Activated CD4-positive, alpha-beta T cell treated with anti-CD3 and anti-CD28 coated beads, Interleukin-2, amount 10 ng/mL, durations not matched to agents 24 days and 14 days (primary cell): ENCODE measurements at regions not wholly inside any gene's neighbourhood (a gene's known extent, or its start where the extent isn't known, plus 50 kb on each side); places are given as distances from the start of the nearest gene placed in this dataset.

Experiments
- DNase-seq: peaks from one replicate; pipeline ENCODE4 v3.0.0; 2022
- H3K27ac Mint-ChIP-seq: one replicate; pipeline ENCODE4 v1.8.0; 2022; ENCODE audit warnings: mild to moderate bottlenecking, mixed read lengths
- H3K27me3 Mint-ChIP-seq: one replicate; pipeline ENCODE4 v1.8.0; 2022; ENCODE audit warnings: mixed read lengths
- H3K36me3 Mint-ChIP-seq: one replicate; pipeline ENCODE4 v1.8.0; 2022; ENCODE audit warnings: low read depth, mild to moderate bottlenecking, mixed read lengths
- H3K4me1 Mint-ChIP-seq: one replicate; pipeline ENCODE4 v1.8.0; 2021; ENCODE audit warnings: mixed read lengths
- H3K4me3 Mint-ChIP-seq: one replicate; pipeline ENCODE4 v1.8.0; 2022; ENCODE audit warnings: mild to moderate bottlenecking, moderate library complexity, mixed read lengths
- H3K9me3 Mint-ChIP-seq: one replicate; pipeline ENCODE4 v1.8.0; 2021; ENCODE audit warnings: mixed read lengths
- intact Hi-C: fragments of 100-400 bp; cut with micrococcal nuclease; formaldehyde crosslinking; loops from one replicate; pipeline ENCODE4 v1.15.1; 2023

GRCh38 chr6:134379076-134379475, 61.2 kb upstream of the SGK1 start:
- peaks cover 10% of the 10 kb centered on the region for H3K9me3 Mint-ChIP-seq
- DNase-seq, result peak; percentile 83
- H3K27ac Mint-ChIP-seq, result peak overlapping the region; percentile 89
- H3K27me3 Mint-ChIP-seq, result no peaks in the 10 kb centered on the region
- intact Hi-C loops, result loop anchor here (1.0 to 10.0 kb wide), 5 partner anchors 58 to 266 kb away; no protein-coding TSS in a partner anchor
- no peaks in the 10 kb centered on the region for H3K36me3 Mint-ChIP-seq
- peak overlapping the region; percentile 67 for H3K4me3 Mint-ChIP-seq
- peaks cover 36% of the 10 kb centered on the region for H3K4me1 Mint-ChIP-seq

GRCh38 chr6:134378426-134378825, 60.5 kb upstream of the SGK1 start:
- no peak for DNase-seq
- H3K27ac Mint-ChIP-seq, result peak overlapping the region; percentile 89
- H3K36me3 Mint-ChIP-seq, result no peaks in the 10 kb centered on the region
- intact Hi-C loops, result loop anchor here (10.0 kb wide), 1 partner anchor 266 kb away; no protein-coding TSS in a partner anchor
- H3K4me3 Mint-ChIP-seq, result peak overlapping the region; percentile 42
- H3K27me3 Mint-ChIP-seq, result no peaks in the 10 kb centered on the region
- H3K9me3 Mint-ChIP-seq, result peaks cover 10% of the 10 kb centered on the region
- peaks cover 42% of the 10 kb centered on the region for H3K4me1 Mint-ChIP-seq

DNA sequence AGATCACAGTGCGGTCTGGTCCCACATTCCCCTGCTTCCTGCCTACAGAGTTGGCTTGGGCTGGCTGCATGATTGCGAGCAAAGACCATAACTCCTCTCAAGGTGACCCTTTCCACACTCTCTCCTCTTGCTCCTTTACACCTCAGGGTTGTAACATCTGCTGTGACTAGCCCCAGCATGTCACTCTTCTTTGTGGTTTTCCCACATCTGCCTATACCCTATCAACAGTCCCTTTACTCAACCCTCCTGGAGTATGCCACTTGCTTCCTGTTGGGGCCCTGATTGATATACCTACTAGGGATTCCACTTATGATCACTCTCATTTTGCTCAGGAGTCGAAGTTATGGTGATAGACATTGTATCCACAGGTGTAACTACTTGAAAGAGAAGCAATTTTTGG, 58.9 kb upstream of the SGK1 start:
- H3K36me3 Mint-ChIP-seq, result no peaks in the 10 kb centered on the region
- peaks cover 54% of the 10 kb centered on the region for H3K4me1 Mint-ChIP-seq
- H3K4me3 Mint-ChIP-seq, result no peak overlapping the region
- H3K27me3 Mint-ChIP-seq, result no peaks in the 10 kb centered on the region
- DNase-seq, result no peak
- no peak overlapping the region for H3K27ac Mint-ChIP-seq
- intact Hi-C loops, result loop anchor here (10.0 kb wide), 1 partner anchor 268 kb away; no protein-coding TSS in a partner anchor
- H3K9me3 Mint-ChIP-seq, result peaks cover 10% of the 10 kb centered on the region

GRCh38 chr6:134375220-134375580, 57.3 kb upstream of the SGK1 start:
- H3K27me3 Mint-ChIP-seq, result no peaks in the 10 kb centered on the region
- intact Hi-C loops, result loop anchor here (10.0 kb wide), 1 partner anchor 270 kb away; no protein-coding TSS in a partner anchor
- H3K27ac Mint-ChIP-seq, result no peak overlapping the region
- DNase-seq, result no peak
- no peak overlapping the region for H3K4me3 Mint-ChIP-seq
- peaks cover 49% of the 10 kb centered on the region for H3K4me1 Mint-ChIP-seq
- H3K36me3 Mint-ChIP-seq, result no peaks in the 10 kb centered on the region
- peaks cover 10% of the 10 kb centered on the region for H3K9me3 Mint-ChIP-seq

- peaks cover 10% of the 10 kb centered on the region for H3K9me3 Mint-ChIP-seq
- H3K4me1 Mint-ChIP-seq, result peaks cover 45% of the 10 kb centered on the region
- H3K27ac Mint-ChIP-seq, result no peak overlapping the region
- intact Hi-C loops, result loop anchor here (10.0 kb wide), 1 partner anchor 270 kb away; no protein-coding TSS in a partner anchor
- H3K36me3 Mint-ChIP-seq, result no peaks in the 10 kb centered on the region
- DNase-seq, result no peak
- H3K4me3 Mint-ChIP-seq, result no peak overlapping the region
- H3K27me3 Mint-ChIP-seq, result no peaks in the 10 kb centered on the region
Observed at GRCh38 chr6:134374491-134375219, 56.7 kb upstream of the SGK1 start.

- no peak overlapping the region for H3K27ac Mint-ChIP-seq
- peaks cover 40% of the 10 kb centered on the region for H3K4me1 Mint-ChIP-seq
- no peak for DNase-seq
- no peaks in the 10 kb centered on the region for H3K36me3 Mint-ChIP-seq
- no peaks in the 10 kb centered on the region for H3K27me3 Mint-ChIP-seq
- intact Hi-C loops, result loop anchor here (2.0 to 10.0 kb wide), 3 partner anchors 21 to 271 kb away; no protein-coding TSS in a partner anchor
- no peak overlapping the region for H3K4me3 Mint-ChIP-seq
- H3K9me3 Mint-ChIP-seq, result peaks cover 10% of the 10 kb centered on the region
Observed at GRCh38 chr6:134373993-134374392, 56.1 kb upstream of the SGK1 start.

DNA sequence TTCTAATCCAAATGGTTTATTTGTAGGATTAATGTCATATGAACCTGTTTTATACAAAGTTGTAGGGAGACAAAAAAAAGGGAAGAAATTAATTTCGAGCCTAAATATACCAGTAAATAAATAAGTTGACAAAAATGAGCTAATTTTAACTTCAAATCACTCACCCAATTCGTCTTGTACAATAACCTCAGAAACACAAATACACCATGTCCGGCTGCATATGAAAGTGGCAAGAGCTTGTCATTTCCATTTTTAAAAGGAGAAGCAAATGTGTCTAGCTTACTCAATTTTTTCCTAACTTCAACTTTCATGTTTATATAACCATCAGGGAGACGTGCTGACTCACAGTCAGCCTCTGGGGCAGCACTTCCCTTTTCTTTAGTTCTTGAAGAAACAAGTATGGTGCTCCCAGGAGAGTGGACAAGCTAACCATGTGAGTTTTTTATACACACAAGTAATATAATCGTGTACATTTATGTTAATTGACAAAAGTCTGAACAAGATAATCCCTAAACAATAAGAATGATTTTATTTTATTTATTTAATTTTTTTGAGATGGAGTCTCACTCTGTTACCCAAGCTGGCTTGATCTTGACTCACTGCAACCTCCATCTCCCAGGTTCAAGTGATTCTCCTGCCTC, 55.5 kb upstream of the SGK1 start:
- Mint-ChIP-seq H3K9me3 (peaks cover 7% of the 10 kb centered on the region), H3K4me3 (peak overlapping the region; percentile 27), H3K27ac (peak overlapping the region; percentile 73), H3K4me1 (peaks cover 36% of the 10 kb centered on the region), H3K36me3 (no peaks in the 10 kb centered on the region), H3K27me3 (no peaks in the 10 kb centered on the region)
- intact Hi-C loops, result loop anchor here (2.0 to 10.0 kb wide), 3 partner anchors 21 to 271 kb away; no protein-coding TSS in a partner anchor
- DNase-seq, result peak; percentile 70

GRCh38 chr6:134372603-134373281, 54.8 kb upstream of the SGK1 start:
- Mint-ChIP-seq H3K4me1 (peaks cover 34% of the 10 kb centered on the region), H3K27me3 (no peaks in the 10 kb centered on the region), H3K36me3 (no peaks in the 10 kb centered on the region), H3K4me3 (peak overlapping the region; percentile 27), H3K9me3 (peaks cover 7% of the 10 kb centered on the region), H3K27ac (peak overlapping the region; percentile 73)
- DNase-seq, result peak; percentile 68
- intact Hi-C loops, result loop anchor here (2.0 to 10.0 kb wide), 3 partner anchors 20 to 272 kb away; no protein-coding TSS in a partner anchor

GRCh38 chr6:134368670-134369069, 50.8 kb upstream of the SGK1 start:
- Mint-ChIP-seq H3K4me3 (no peak overlapping the region), H3K4me1 (peaks cover 17% of the 10 kb centered on the region), H3K27me3 (no peaks in the 10 kb centered on the region), H3K9me3 (no peaks in the 10 kb centered on the region), H3K36me3 (no peaks in the 10 kb centered on the region), H3K27ac (no peak overlapping the region)
- intact Hi-C loops, result no loop called here
- no peak for DNase-seq
